Epithelial cell of esophagus (primary cell): ENCODE measurements at regions not wholly inside any gene's neighbourhood (a gene's known extent, or its start where the extent isn't known, plus 50 kb on each side); places are given as distances from the start of the nearest gene placed in this dataset.
A peak's percentile ranks its signal among the peaks of the same experiment; 100 is the strongest.

Experiments
- DNase-seq: peaks from one replicate; pipeline ENCODE4 v3.0.0; 2010; ENCODE audit warnings: low read depth
- H3K4me3 ChIP-seq: 2 replicates; pipeline ENCODE4 v1.5.1; 2011; ENCODE audit warnings: mild to moderate bottlenecking, low read length, control low read depth
- CTCF ChIP-seq: IDR thresholded peaks from 2 replicates; pipeline ENCODE4 v1.5.1; 2011; ENCODE audit warnings: low read depth, mild to moderate bottlenecking, low read length, control low read depth, inconsistent platforms; ENCODE audit not compliant: insufficient read depth; ENCODE audit errors: missing control alignments

- no peak for DNase-seq
Measured at GRCh38 chr18:40388121-40388520, 1566.9 kb upstream of the PIK3C3 start.

GRCh38 chr18:40387130-40387787 lies 1567.8 kb upstream of the PIK3C3 start:
- no peak for DNase-seq
- no peak for TF ChIP-seq CTCF
- no peak overlapping the region for H3K4me3 ChIP-seq

More at GRCh38 chr18:40388121-40388520, 1566.9 kb upstream of the PIK3C3 start:
- TF ChIP-seq CTCF = no peak
- H3K4me3 ChIP-seq = no peak overlapping the region

DNA sequence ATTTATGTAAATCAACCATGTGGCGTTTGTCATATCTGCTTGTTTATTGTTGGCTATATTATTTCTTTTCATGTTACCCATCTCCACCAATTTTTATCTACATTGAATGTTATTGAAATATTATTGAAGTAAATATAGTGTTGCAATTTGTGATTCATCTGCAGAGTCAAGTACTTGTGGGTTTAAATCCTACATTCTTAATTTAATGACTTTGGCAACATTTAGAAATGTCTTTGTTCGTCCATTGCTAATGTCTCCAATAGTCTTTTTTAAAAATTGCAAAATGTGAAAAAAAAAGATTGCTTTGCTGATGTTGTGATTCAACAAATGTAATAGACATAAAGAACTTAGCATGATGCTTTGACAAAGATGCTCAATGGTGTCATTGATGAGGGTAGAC lies 1572.8 kb upstream of the PIK3C3 start:
- no peak for TF ChIP-seq CTCF
- H3K4me3 ChIP-seq = no peak overlapping the region
- no peak for DNase-seq

- DNase-seq = peak; percentile 62
- H3K4me3 ChIP-seq = no peak overlapping the region
Measured at GRCh38 chr18:40380686-40381439, 1574.2 kb upstream of the PIK3C3 start.

DNA sequence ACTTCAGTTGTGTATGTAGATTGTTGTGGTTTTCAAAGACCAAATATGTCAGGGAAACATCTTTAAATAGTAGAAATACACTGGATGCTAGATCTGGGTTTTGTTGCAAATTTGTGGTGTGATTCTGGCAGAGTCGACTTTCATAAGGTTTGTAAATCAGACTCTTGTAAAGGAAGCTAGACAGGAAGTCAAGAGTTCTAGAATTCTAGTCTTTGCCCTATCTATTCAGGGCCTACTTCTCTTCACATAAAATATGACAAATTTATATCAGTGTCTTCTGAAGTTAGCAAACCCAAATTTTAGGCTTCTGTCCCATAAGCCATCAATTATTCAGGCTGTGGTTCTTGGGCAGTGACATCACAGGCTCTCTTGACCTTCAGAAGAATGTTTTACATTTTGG lies 1579.2 kb upstream of the PIK3C3 start:
- no peak for TF ChIP-seq CTCF
- H3K4me3 ChIP-seq = no peak overlapping the region
- DNase-seq = no peak

More at GRCh38 chr18:40380686-40381439, 1574.2 kb upstream of the PIK3C3 start:
- no peak for TF ChIP-seq CTCF

DNA sequence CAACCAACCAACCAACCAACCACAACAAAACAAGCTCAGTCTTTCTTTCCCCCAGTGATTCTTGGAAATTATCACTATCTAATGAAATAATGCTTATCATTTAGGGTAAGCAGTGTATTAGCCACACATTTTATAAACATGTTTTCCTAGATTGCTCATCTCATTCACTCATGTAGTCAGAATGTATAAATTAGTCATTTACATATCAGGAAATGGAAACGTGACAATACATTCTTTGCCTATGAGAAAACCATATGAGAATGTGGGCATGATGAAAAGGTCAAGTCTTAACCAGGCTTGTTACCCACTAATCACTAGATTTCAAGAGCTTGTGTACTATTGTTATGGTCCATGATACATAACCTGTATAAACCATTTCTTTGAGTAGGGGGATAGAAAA lies 1583.4 kb upstream of the PIK3C3 start:
- no peak overlapping the region for H3K4me3 ChIP-seq
- no peak for TF ChIP-seq CTCF
- peak; percentile 88 for DNase-seq

- peak; percentile 4 for DNase-seq
- TF ChIP-seq CTCF = no peak
- no peak overlapping the region for H3K4me3 ChIP-seq
Measured at GRCh38 chr18:40367576-40367975, 1587.5 kb upstream of the PIK3C3 start.
